NT2/D1 (cell line): ENCODE measurements at regions not wholly inside any gene's neighbourhood (a gene's known extent, or its start where the extent isn't known, plus 50 kb on each side); places are given as distances from the start of the nearest gene placed in this dataset.

Source experiments
- SUZ12 ChIP-seq: IDR thresholded peaks from 2 replicates; pipeline ENCODE4 v1.6.1; 2011; ENCODE audit not compliant: insufficient read length, insufficient read depth; ENCODE audit errors: extremely low read depth
- YY1 ChIP-seq: IDR thresholded peaks from 2 replicates; pipeline ENCODE4 v1.6.1; 2011; ENCODE audit not compliant: insufficient read length, insufficient read depth

DNA sequence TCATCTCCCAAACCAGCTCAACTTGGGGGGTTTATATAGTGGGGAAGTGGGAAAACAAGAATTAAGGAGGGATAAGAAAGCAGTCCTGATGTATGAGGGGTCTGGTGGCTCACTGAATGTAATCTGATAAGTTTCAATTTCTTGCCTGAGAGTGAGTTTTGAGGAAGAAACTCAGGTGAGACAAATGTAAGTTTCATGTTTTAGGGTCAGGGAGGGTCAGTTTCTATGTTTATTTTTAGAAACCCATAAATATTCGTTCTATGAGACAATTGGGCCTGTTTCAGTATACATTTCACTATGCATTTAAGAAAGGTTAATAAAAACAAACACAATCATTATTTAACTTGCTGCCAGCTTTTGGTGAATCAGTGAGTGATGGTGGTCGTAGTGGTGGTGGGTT lies 128.0 kb upstream of the MBL2 start:
- TF ChIP-seq SUZ12 = no peak
- TF ChIP-seq YY1 = no peak
